Spleen (tissue), 7 donors: ENCODE measurements at regions not wholly inside any gene's neighbourhood (a gene's known extent, or its start where the extent isn't known, plus 50 kb on each side); places are given as distances from the start of the nearest gene placed in this dataset.

ENCODE experiments used
- POLR2A ChIP-seq, 3 donors: fragments of 450-650 bp; IDR thresholded peaks; one replicate each; pipeline ENCODE4 v1.5.1; 2017; ENCODE audit warnings: antibody characterized with exemption in 3 of 3, mild to moderate bottlenecking in 1 of 3
- TF ChIP-seq, protein P1 (sequence below), 11 experiments: fragments of 200-600 bp in 7 of 11; fragments of 450-650 bp in 4 of 11; sonication (generic) in 4 of 11; IDR thresholded peaks in 8 of 11; conservative IDR thresholded peaks in 3 of 11; 1 replicate in 7 of 11; 2 replicates in 4 of 11; pipeline versions ENCODE4 v1.4.0 to v1.8.0; 2016 to 2021; ENCODE audit warnings: antibody characterized with exemption in 11 of 11, inconsistent platforms in 4 of 11, mild to moderate bottlenecking in 1 of 11
- donor health status: DM: no; HTN: no; CAD: no; lungs with moderate emphysema.
- donor health status: DM: no; HTN: no; CAD: no.
- donor health status: DM: no; HTN: no; CAD: no.

- TF ChIP-seq POLR2A (IDR thresholded peaks at IDR 0.05) = no peak
- TF ChIP-seq, protein P1, sequence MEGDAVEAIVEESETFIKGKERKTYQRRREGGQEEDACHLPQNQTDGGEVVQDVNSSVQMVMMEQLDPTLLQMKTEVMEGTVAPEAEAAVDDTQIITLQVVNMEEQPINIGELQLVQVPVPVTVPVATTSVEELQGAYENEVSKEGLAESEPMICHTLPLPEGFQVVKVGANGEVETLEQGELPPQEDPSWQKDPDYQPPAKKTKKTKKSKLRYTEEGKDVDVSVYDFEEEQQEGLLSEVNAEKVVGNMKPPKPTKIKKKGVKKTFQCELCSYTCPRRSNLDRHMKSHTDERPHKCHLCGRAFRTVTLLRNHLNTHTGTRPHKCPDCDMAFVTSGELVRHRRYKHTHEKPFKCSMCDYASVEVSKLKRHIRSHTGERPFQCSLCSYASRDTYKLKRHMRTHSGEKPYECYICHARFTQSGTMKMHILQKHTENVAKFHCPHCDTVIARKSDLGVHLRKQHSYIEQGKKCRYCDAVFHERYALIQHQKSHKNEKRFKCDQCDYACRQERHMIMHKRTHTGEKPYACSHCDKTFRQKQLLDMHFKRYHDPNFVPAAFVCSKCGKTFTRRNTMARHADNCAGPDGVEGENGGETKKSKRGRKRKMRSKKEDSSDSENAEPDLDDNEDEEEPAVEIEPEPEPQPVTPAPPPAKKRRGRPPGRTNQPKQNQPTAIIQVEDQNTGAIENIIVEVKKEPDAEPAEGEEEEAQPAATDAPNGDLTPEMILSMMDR (IDR thresholded peaks at IDR 0.05 in 8 of 11, conservative IDR thresholded peaks at IDR 0.05 in 3 of 11) = no peak
Measured at GRCh38 chr18:57916684-57917083, 113.6 kb upstream of the ATP8B1 start.
